Activated CD4-positive, alpha-beta T cell treated with anti-CD3 and anti-CD28 coated beads for 36 hours (primary cell): ENCODE measurements at regions not wholly inside any gene's neighbourhood (a gene's known extent, or its start where the extent isn't known, plus 50 kb on each side); places are given as distances from the start of the nearest gene placed in this dataset.

ENCODE experiments used
- ATAC-seq: fragments of 200-7000 bp; cut with Tn5 transposase; one replicate; pipeline ENCODE4 v1.10.0; 2021; ENCODE audit warnings: mild to moderate bottlenecking, moderate library complexity
- CTCF ChIA-PET: fragments of 350-600 bp; sonication (Branson Sonifier 250); formaldehyde crosslinking; loops from one replicate; lab custom pipeline; 2021; ENCODE audit warnings: antibody characterized with exemption; lab: Charles Lee
- POLR2A ChIA-PET: fragments of 350-600 bp; sonication (Branson Sonifier 250); formaldehyde crosslinking; loops from one replicate; lab custom pipeline; 2021; ENCODE audit warnings: antibody characterized with exemption, inconsistent platforms; lab: Charles Lee
- DNase-seq: peaks from one replicate; pipeline ENCODE4 v3.0.0-alpha.2; 2020
- H3K27ac Mint-ChIP-seq: one replicate; pipeline ENCODE4 v1.8.0; 2021; ENCODE audit warnings: mixed read lengths
- H3K27me3 Mint-ChIP-seq: one replicate; pipeline ENCODE4 v1.8.0; 2021; ENCODE audit warnings: mixed read lengths
- H3K36me3 Mint-ChIP-seq: one replicate; pipeline ENCODE4 v1.8.0; 2021; ENCODE audit warnings: low read depth, mixed read lengths
- H3K4me1 Mint-ChIP-seq: one replicate; pipeline ENCODE4 v1.8.0; 2021; ENCODE audit warnings: mixed read lengths
- H3K4me3 Mint-ChIP-seq: one replicate; pipeline ENCODE4 v1.8.0; 2021; ENCODE audit warnings: mild to moderate bottlenecking, moderate library complexity, mixed read lengths
- H3K9me3 Mint-ChIP-seq: one replicate; pipeline ENCODE4 v1.8.0; 2021; ENCODE audit warnings: low read depth, mixed read lengths
- intact Hi-C, 2 experiments: fragments of 100-400 bp; cut with DNase I in 1 of 2; cut with micrococcal nuclease in 1 of 2; formaldehyde crosslinking; loops; one replicate each; pipeline versions ENCODE4 v1.14.2 to v1.15.1; 2022 to 2024; cut with DNase I, micrococcal nuclease

- DNase-seq (no peak), ATAC-seq (no peak)
- no peaks in the 10 kb centered on the region for H3K4me1 Mint-ChIP-seq
- H3K27me3 Mint-ChIP-seq, result no peaks in the 10 kb centered on the region
- intact Hi-C loops, result no loop called here
- ChIA-PET CTCF (no interaction called here), POLR2A (no interaction called here)
- H3K9me3 Mint-ChIP-seq, result no peaks in the 10 kb centered on the region
- H3K36me3 Mint-ChIP-seq, result no peaks in the 10 kb centered on the region
- H3K4me3 Mint-ChIP-seq, result no peak overlapping the region
- H3K27ac Mint-ChIP-seq, result no peak overlapping the region
These were observed 290.0 kb upstream of the CFAP20DC start for GRCh38 chr3:59339818-59340217.

GRCh38 chr3:59338934-59339333 is 289.1 kb upstream of the CFAP20DC start:
- H3K9me3 Mint-ChIP-seq, result peaks cover under 1% of the 10 kb centered on the region
- CTCF ChIA-PET, result no interaction called here
- no peak overlapping the region for H3K4me3 Mint-ChIP-seq
- H3K27ac Mint-ChIP-seq, result no peak overlapping the region
- ATAC-seq, result no peak
- DNase-seq, result no peak
- POLR2A ChIA-PET, result no interaction called here
- intact Hi-C loops, result no loop called here
- no peaks in the 10 kb centered on the region for H3K27me3 Mint-ChIP-seq
- H3K36me3 Mint-ChIP-seq, result peaks cover 2% of the 10 kb centered on the region
- H3K4me1 Mint-ChIP-seq, result no peaks in the 10 kb centered on the region

GRCh38 chr3:59335338-59335737 is 285.5 kb upstream of the CFAP20DC start:
- Mint-ChIP-seq H3K27ac (no peak overlapping the region), H3K9me3 (peaks cover 6% of the 10 kb centered on the region), H3K4me3 (no peak overlapping the region), H3K36me3 (peaks cover 4% of the 10 kb centered on the region), H3K4me1 (no peaks in the 10 kb centered on the region), H3K27me3 (no peaks in the 10 kb centered on the region)
- POLR2A ChIA-PET, result no interaction called here
- DNase-seq, result no peak
- ATAC-seq, result no peak
- CTCF ChIA-PET, result interaction anchor here (1.1 kb wide), 1 partner anchor 12 kb away, joined by 3 read pairs; no protein-coding TSS in a partner anchor
- intact Hi-C loops, result no loop called here

DNA sequence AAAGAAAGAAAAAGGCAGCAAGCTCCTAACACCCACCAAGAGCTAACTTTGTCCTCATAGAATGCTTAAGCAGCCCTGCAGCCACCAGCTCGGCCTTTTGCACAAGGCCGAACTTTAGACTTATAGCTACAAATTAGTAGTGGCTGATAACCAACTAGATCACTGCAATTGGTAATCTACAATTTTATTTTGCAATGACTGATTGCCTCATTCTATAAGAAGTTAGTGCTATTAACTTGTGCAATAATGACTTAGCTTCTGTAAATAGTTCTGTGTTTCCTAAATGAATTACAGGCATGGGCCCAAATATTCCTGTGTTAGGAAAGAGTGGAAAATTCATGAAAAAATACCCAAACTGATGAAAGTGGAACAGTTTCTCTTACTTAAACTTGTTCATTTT is 284.8 kb upstream of the CFAP20DC start:
- Mint-ChIP-seq H3K36me3 (peaks cover 4% of the 10 kb centered on the region), H3K27ac (no peak overlapping the region), H3K4me3 (no peak overlapping the region), H3K4me1 (no peaks in the 10 kb centered on the region), H3K27me3 (no peaks in the 10 kb centered on the region), H3K9me3 (peaks cover 6% of the 10 kb centered on the region)
- no peak for DNase-seq
- POLR2A ChIA-PET, result no interaction called here
- intact Hi-C loops, result no loop called here
- ATAC-seq, result no peak
- CTCF ChIA-PET, result interaction anchor here (0.6 kb wide), 1 partner anchor 262 kb away, joined by 3 read pairs; no protein-coding TSS in a partner anchor

DNA sequence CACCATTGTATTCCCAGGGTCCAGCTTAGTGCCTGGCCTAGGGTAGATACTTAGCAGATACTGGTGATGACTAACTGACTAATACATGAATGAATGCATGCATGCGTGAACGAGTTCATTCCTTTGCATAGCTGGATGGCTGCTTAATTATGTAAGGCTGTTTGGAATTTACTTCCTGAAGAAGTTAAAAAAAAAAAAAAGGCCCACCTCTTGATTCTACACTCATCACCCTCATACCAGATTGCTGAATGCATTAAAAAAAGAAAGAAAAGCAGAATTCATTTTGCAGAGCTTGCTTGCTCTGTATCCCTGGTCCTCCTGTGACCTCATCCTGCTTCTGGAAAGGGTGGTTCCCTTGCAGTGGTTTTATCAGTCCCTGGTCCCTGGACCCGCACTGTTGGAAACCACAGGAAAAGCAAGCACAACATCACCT is 277.6 kb upstream of the CFAP20DC start:
- CTCF ChIA-PET, result interaction anchor here (2.0 kb wide), 1 partner anchor 14 kb away, joined by 8 read pairs; no protein-coding TSS in a partner anchor
- no peaks in the 10 kb centered on the region for H3K27me3 Mint-ChIP-seq
- intact Hi-C loops, result no loop called here
- no peaks in the 10 kb centered on the region for H3K9me3 Mint-ChIP-seq
- no peaks in the 10 kb centered on the region for H3K36me3 Mint-ChIP-seq
- POLR2A ChIA-PET, result no interaction called here
- H3K4me3 Mint-ChIP-seq, result no peak overlapping the region
- ATAC-seq, result no peak
- no peak for DNase-seq
- no peak overlapping the region for H3K27ac Mint-ChIP-seq
- no peaks in the 10 kb centered on the region for H3K4me1 Mint-ChIP-seq

- ChIA-PET CTCF (interaction anchor here (2.0 kb wide), 1 partner anchor 13 kb away, joined by 8 read pairs; no protein-coding TSS in a partner anchor), POLR2A (no interaction called here)
- DNase-seq, result no peak
- intact Hi-C loops, result no loop called here
- Mint-ChIP-seq H3K27me3 (no peaks in the 10 kb centered on the region), H3K36me3 (no peaks in the 10 kb centered on the region), H3K9me3 (no peaks in the 10 kb centered on the region), H3K4me1 (no peaks in the 10 kb centered on the region), H3K27ac (no peak overlapping the region), H3K4me3 (no peak overlapping the region)
- no peak for ATAC-seq
These were observed 276.6 kb upstream of the CFAP20DC start for GRCh38 chr3:59326246-59327024.

GRCh38 chr3:59321881-59322540 is 272.2 kb upstream of the CFAP20DC start:
- no peak overlapping the region for H3K4me3 Mint-ChIP-seq
- H3K9me3 Mint-ChIP-seq, result no peaks in the 10 kb centered on the region
- CTCF ChIA-PET, result no interaction called here
- POLR2A ChIA-PET, result no interaction called here
- no peaks in the 10 kb centered on the region for H3K36me3 Mint-ChIP-seq
- no peak for DNase-seq
- intact Hi-C loops, result no loop called here
- no peaks in the 10 kb centered on the region for H3K4me1 Mint-ChIP-seq
- H3K27ac Mint-ChIP-seq, result no peak overlapping the region
- no peak for ATAC-seq
- no peaks in the 10 kb centered on the region for H3K27me3 Mint-ChIP-seq

DNA sequence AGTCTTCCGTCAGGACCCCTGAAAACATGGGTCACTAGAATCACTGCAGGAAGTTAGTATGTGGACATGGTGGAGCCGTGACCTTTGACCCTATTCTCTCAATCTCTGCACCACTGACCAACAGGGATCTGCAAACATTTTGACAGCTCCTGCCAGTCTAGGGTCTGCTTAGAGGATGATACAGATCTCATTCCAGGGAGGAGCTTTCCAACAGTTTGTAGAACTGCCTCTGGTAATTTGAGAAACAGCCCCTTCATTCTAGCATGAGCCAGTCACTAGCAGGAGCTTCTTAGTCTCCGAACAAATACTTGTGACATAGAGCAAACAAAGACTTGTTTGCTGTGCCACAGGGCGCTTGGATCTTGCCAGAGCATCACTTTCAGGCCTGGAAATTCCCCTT is 270.3 kb upstream of the CFAP20DC start:
- POLR2A ChIA-PET, result no interaction called here

DNA sequence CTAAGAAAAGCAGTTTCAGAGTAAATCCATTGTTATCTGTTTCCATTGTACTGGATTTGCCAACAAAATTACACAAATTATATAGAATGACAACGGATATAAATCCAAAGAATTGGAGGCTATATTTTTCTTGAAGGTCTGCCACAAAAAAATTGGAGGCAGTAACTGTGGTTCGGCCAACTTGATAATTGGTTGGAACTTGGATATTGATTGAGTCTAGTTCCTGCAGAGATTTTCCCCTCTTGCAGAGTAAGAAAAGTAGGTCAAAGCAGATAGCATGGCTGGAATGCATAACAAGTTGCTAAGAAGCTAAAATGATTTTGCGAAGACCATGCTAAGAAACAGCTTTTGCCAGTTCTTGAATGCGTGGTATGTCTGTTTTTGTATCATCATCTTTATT is 269.6 kb upstream of the CFAP20DC start:
- POLR2A ChIA-PET, result no interaction called here
- ATAC-seq (no peak), DNase-seq (no peak)
- H3K4me3 Mint-ChIP-seq, result no peak overlapping the region
- CTCF ChIA-PET, result interaction anchor here (0.7 to 0.8 kb wide), 2 partner anchors 9 to 11 kb away, joined by 5 read pairs; no protein-coding TSS in a partner anchor
- intact Hi-C loops, result loop anchor here in 1 of 2 experiments (10.0 kb wide), 3 partner anchors 105 to 535 kb away; no protein-coding TSS in a partner anchor
- H3K36me3 Mint-ChIP-seq, result no peaks in the 10 kb centered on the region
- H3K4me1 Mint-ChIP-seq, result peaks cover 5% of the 10 kb centered on the region
- no peaks in the 10 kb centered on the region for H3K27me3 Mint-ChIP-seq
- H3K9me3 Mint-ChIP-seq, result no peaks in the 10 kb centered on the region
- H3K27ac Mint-ChIP-seq, result no peak overlapping the region

More for the DNA sequence above, 270.3 kb upstream of the CFAP20DC start:
- Mint-ChIP-seq H3K27me3 (no peaks in the 10 kb centered on the region), H3K4me1 (peaks cover 5% of the 10 kb centered on the region), H3K4me3 (no peak overlapping the region), H3K27ac (no peak overlapping the region), H3K9me3 (no peaks in the 10 kb centered on the region), H3K36me3 (no peaks in the 10 kb centered on the region)
- intact Hi-C loops, result no loop called here
- no peak for DNase-seq
- no peak for ATAC-seq
- CTCF ChIA-PET, result interaction anchor here (0.7 to 0.8 kb wide), 2 partner anchors 9 to 10 kb away, joined by 5 read pairs; no protein-coding TSS in a partner anchor

- no peak overlapping the region for H3K27ac Mint-ChIP-seq
- H3K36me3 Mint-ChIP-seq, result no peaks in the 10 kb centered on the region
- intact Hi-C loops, result loop anchor here in 1 of 2 experiments (10.0 kb wide), 3 partner anchors 106 to 536 kb away; no protein-coding TSS in a partner anchor
- ATAC-seq (no peak), DNase-seq (no peak)
- POLR2A ChIA-PET, result no interaction called here
- no peaks in the 10 kb centered on the region for H3K9me3 Mint-ChIP-seq
- H3K4me1 Mint-ChIP-seq, result peaks cover 5% of the 10 kb centered on the region
- no peak overlapping the region for H3K4me3 Mint-ChIP-seq
- CTCF ChIA-PET, result interaction anchor here (0.6 kb wide), 1 partner anchor 104 kb away, joined by 3 read pairs; no protein-coding TSS in a partner anchor
- H3K27me3 Mint-ChIP-seq, result no peaks in the 10 kb centered on the region
These were observed 269.1 kb upstream of the CFAP20DC start for GRCh38 chr3:59318881-59319280.

GRCh38 chr3:59317386-59317785 is 267.6 kb upstream of the CFAP20DC start:
- Mint-ChIP-seq H3K36me3 (no peaks in the 10 kb centered on the region), H3K27ac (no peak overlapping the region), H3K4me3 (no peak overlapping the region), H3K27me3 (no peaks in the 10 kb centered on the region), H3K9me3 (no peaks in the 10 kb centered on the region), H3K4me1 (peaks cover 5% of the 10 kb centered on the region)
- ChIA-PET POLR2A (no interaction called here), CTCF (interaction anchor here (0.8 to 1.4 kb wide), 2 partner anchors 11 to 208 kb away, joined by 3 read pairs; no protein-coding TSS in a partner anchor)
- intact Hi-C loops, result loop anchor here in 1 of 2 experiments (10.0 kb wide), 3 partner anchors 107 to 537 kb away; no protein-coding TSS in a partner anchor
- ATAC-seq (no peak), DNase-seq (no peak)
